Panc1 (cell line): ENCODE measurements at regions not wholly inside any gene's neighbourhood (a gene's known extent, or its start where the extent isn't known, plus 50 kb on each side); places are given as distances from the start of the nearest gene placed in this dataset.

Experiments used
- ATAC-seq: fragments of 200-7000 bp; cut with Tn5 transposase; 2 replicates; pipeline ENCODE4 v1.9.1; 2020; ENCODE audit warnings: mild to moderate bottlenecking, moderate library complexity
- BruUV-seq: library from RNA; stranded (reverse); fragments of 400-500 nt; replicated peaks from 2 replicates; lab custom pipeline; 2021; lab: Mats Ljungman, UMichigan
- CTCF ChIA-PET: fragments of 300-600 bp; sonication (Branson Sonifier 250); formaldehyde crosslinking; loops from one replicate; lab custom pipeline; 2022; ENCODE audit warnings: antibody characterized with exemption; lab: Charles Lee
- POLR2A ChIA-PET: fragments of 300-600 bp; sonication (Branson Sonifier 250); formaldehyde crosslinking; loops from one replicate; lab custom pipeline; 2022; ENCODE audit warnings: antibody characterized with exemption; lab: Charles Lee
- DNase-seq: peaks from one replicate; pipeline ENCODE4 v3.0.0-alpha.2; 2010; ENCODE audit warnings: low read depth, low spot score
- H3K27ac ChIP-seq: 2 replicates; pipeline ENCODE4 v1.5.1; 2011; ENCODE audit warnings: mild to moderate bottlenecking, low read length, inconsistent platforms
- H3K27me3 ChIP-seq: fragments of 200-500 bp; sonication (Bioruptor generic); 2 replicates; pipeline ENCODE4 v1.6.0; 2014; ENCODE audit warnings: low read length, inconsistent platforms; ENCODE audit not compliant: control insufficient read depth, insufficient read depth
- H3K36me3 ChIP-seq: fragments of 200-500 bp; sonication (Bioruptor generic); 2 replicates; pipeline ENCODE4 v1.5.1; 2014; ENCODE audit warnings: inconsistent platforms, mild to moderate bottlenecking, low read length, moderate library complexity; ENCODE audit not compliant: control insufficient read depth, insufficient read depth
- H3K4me1 ChIP-seq: 2 replicates; pipeline ENCODE4 v1.5.1; 2011; ENCODE audit warnings: inconsistent platforms, mild to moderate bottlenecking, low read length, moderate library complexity; ENCODE audit not compliant: control insufficient read depth, insufficient read depth
- H3K4me3 ChIP-seq, 2 experiments: 2 replicates each; pipeline ENCODE4 v1.5.1; 2011 to 2012; ENCODE audit warnings: low read depth in 2 of 2, low read length in 2 of 2, mild to moderate bottlenecking in 2 of 2, inconsistent platforms in 1 of 2, moderate library complexity in 1 of 2
- H3K9me3 ChIP-seq: fragments of 200-500 bp; sonication (Bioruptor generic); 2 replicates; pipeline ENCODE4 v1.5.1; 2014; ENCODE audit warnings: low read depth, mild to moderate bottlenecking, inconsistent platforms, low read length, moderate library complexity; ENCODE audit not compliant: control insufficient read depth, insufficient read depth
- POLR2AphosphoS5 ChIP-seq: IDR thresholded peaks from 2 replicates; pipeline ENCODE4 v1.6.1; 2012; ENCODE audit warnings: mild to moderate bottlenecking, low read depth, low read length, moderate library complexity
- SIN3A ChIP-seq: IDR thresholded peaks from 2 replicates; pipeline ENCODE4 v1.6.1; 2012; ENCODE audit warnings: low read depth, mild to moderate bottlenecking, low read length, moderate library complexity, borderline replicate concordance; ENCODE audit not compliant: insufficient read depth
- TCF7L2 ChIP-seq: IDR thresholded peaks from 2 replicates; pipeline ENCODE4 v1.6.1; 2011; ENCODE audit warnings: mild to moderate bottlenecking, low read depth, low read length, inconsistent platforms
- in situ Hi-C: cut with HindIII; loops from 2 replicates; pipeline ENCODE4 v1.10.0; 2016; ENCODE audit warnings: low sequenced_read_pairs, low pct_unique_long_range_greater_than_20kb
- intact Hi-C: fragments of 100-400 bp; cut with micrococcal nuclease; formaldehyde crosslinking; loops from one replicate; pipeline ENCODE4 v1.10.0; 2022; ENCODE audit not compliant: unreplicated experiment
- TF ChIP-seq, protein P1 (sequence below), 2 experiments: IDR thresholded peaks; 2 replicates each; pipeline ENCODE4 v1.6.1; 2011 to 2012; ENCODE audit warnings: low read depth in 2 of 2, control low read depth in 1 of 2, low read length in 1 of 2, mild to moderate bottlenecking in 1 of 2, moderate library complexity in 1 of 2; ENCODE audit not compliant: insufficient read depth in 1 of 2
- TF ChIP-seq, protein P2 (sequence below): fragments of 450-650 bp; IDR thresholded peaks from 2 replicates; pipeline ENCODE4 v1.5.1; 2017; ENCODE audit warnings: mild to moderate bottlenecking

DNA sequence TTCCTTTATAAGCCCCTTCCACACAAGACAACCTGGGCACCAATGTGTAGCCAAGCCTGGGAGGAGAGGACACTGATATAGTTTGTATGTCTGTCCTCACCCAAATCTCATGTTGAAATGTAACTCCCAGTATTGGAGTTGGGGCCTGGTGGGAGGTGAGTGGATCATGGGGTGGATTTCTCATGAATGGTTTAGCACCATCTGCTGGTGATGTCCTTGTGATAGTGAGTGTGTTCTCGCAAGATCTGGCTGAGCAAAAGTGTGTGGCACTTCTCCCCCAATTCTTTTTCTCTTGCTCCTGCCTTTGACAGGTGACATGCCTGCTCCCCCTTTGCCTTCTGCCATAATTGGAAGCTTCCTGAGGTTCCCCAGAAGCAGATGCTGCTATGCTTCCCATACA is 135.8 kb downstream of the USP31 start:
- H3K4me3 ChIP-seq: no peak overlapping the region
- intact Hi-C loops: no loop called here
- no peaks in the 10 kb centered on the region for H3K36me3 ChIP-seq
- no peaks in the 10 kb centered on the region for H3K4me1 ChIP-seq
- peaks cover 15% of the 10 kb centered on the region for H3K27me3 ChIP-seq
- DNase-seq (no peak), ATAC-seq (no peak)
- no peak overlapping the region for H3K27ac ChIP-seq
- BruUV-seq: no TSS peak
- CTCF ChIA-PET: no interaction called here
- in situ Hi-C loops: no loop called here
- POLR2A ChIA-PET: no interaction called here
- no peaks in the 10 kb centered on the region for H3K9me3 ChIP-seq
- TF ChIP-seq SIN3A: no peak
- TF ChIP-seq, protein P1, sequence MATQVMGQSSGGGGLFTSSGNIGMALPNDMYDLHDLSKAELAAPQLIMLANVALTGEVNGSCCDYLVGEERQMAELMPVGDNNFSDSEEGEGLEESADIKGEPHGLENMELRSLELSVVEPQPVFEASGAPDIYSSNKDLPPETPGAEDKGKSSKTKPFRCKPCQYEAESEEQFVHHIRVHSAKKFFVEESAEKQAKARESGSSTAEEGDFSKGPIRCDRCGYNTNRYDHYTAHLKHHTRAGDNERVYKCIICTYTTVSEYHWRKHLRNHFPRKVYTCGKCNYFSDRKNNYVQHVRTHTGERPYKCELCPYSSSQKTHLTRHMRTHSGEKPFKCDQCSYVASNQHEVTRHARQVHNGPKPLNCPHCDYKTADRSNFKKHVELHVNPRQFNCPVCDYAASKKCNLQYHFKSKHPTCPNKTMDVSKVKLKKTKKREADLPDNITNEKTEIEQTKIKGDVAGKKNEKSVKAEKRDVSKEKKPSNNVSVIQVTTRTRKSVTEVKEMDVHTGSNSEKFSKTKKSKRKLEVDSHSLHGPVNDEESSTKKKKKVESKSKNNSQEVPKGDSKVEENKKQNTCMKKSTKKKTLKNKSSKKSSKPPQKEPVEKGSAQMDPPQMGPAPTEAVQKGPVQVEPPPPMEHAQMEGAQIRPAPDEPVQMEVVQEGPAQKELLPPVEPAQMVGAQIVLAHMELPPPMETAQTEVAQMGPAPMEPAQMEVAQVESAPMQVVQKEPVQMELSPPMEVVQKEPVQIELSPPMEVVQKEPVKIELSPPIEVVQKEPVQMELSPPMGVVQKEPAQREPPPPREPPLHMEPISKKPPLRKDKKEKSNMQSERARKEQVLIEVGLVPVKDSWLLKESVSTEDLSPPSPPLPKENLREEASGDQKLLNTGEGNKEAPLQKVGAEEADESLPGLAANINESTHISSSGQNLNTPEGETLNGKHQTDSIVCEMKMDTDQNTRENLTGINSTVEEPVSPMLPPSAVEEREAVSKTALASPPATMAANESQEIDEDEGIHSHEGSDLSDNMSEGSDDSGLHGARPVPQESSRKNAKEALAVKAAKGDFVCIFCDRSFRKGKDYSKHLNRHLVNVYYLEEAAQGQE (IDR thresholded peaks at IDR 0.05; ENCODE audit: insufficient read depth in 1 of 2, low read depth in 2 of 2, low read length in 1 of 2): no peak
- TF ChIP-seq TCF7L2: no peak
- TF ChIP-seq POLR2AphosphoS5: no peak
- TF ChIP-seq, protein P2, sequence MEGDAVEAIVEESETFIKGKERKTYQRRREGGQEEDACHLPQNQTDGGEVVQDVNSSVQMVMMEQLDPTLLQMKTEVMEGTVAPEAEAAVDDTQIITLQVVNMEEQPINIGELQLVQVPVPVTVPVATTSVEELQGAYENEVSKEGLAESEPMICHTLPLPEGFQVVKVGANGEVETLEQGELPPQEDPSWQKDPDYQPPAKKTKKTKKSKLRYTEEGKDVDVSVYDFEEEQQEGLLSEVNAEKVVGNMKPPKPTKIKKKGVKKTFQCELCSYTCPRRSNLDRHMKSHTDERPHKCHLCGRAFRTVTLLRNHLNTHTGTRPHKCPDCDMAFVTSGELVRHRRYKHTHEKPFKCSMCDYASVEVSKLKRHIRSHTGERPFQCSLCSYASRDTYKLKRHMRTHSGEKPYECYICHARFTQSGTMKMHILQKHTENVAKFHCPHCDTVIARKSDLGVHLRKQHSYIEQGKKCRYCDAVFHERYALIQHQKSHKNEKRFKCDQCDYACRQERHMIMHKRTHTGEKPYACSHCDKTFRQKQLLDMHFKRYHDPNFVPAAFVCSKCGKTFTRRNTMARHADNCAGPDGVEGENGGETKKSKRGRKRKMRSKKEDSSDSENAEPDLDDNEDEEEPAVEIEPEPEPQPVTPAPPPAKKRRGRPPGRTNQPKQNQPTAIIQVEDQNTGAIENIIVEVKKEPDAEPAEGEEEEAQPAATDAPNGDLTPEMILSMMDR: peak; percentile 48

DNA sequence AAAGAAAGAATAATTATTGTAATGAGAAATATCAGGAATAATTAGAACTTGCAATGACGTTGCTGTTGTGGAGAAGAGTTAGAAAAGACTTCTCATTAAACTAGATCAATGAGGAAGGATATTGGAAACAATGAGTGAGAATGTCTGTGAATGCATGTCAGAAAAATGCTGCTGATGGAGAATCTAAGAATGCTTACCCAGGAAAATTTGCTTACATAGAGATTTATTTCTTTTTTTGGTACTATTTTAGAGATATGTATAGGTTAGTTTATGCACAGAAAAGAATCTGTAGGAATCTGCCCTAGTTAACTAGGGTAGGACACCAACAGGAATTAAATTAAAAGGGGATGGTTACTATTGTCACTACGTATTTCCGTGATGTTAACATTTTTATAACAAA is 140.2 kb downstream of the USP31 start:
- in situ Hi-C loops (no loop called here), intact Hi-C loops (no loop called here)
- DNase-seq (no peak), ATAC-seq (no peak)
- H3K4me1 ChIP-seq: no peaks in the 10 kb centered on the region
- no peak overlapping the region for H3K27ac ChIP-seq
- POLR2A ChIA-PET: no interaction called here
- no TSS peak for BruUV-seq
- CTCF ChIA-PET: no interaction called here
- H3K36me3 ChIP-seq: no peaks in the 10 kb centered on the region
- no peak overlapping the region for H3K4me3 ChIP-seq
- no peaks in the 10 kb centered on the region for H3K9me3 ChIP-seq
- TF ChIP-seq, protein P1 (IDR thresholded peaks at IDR 0.05; ENCODE audit: insufficient read depth in 1 of 2, low read depth in 2 of 2, low read length in 1 of 2): no peak
- TF ChIP-seq, protein P2: no peak
- no peak for TF ChIP-seq POLR2AphosphoS5
- TF ChIP-seq SIN3A: no peak
- no peak for TF ChIP-seq TCF7L2
- H3K27me3 ChIP-seq: peaks cover 13% of the 10 kb centered on the region
